SK-N-SH (cell line): ENCODE measurements at regions not wholly inside any gene's neighbourhood (a gene's known extent, or its start where the extent isn't known, plus 50 kb on each side); places are given as distances from the start of the nearest gene placed in this dataset.

Experiments used
- FOXJ3 ChIP-seq: sonication (generic); formaldehyde crosslinking; IDR thresholded peaks from 2 replicates; pipeline ENCODE4 v1.5.1; 2020; ENCODE audit warnings: mild to moderate bottlenecking, missing genetic modification reagents
- GABPA ChIP-seq: IDR thresholded peaks from 2 replicates; pipeline ENCODE4 v1.4.0; 2012; ENCODE audit warnings: low read depth, mild to moderate bottlenecking
- MEF2A ChIP-seq: IDR thresholded peaks from 2 replicates; pipeline ENCODE4 v1.4.0; 2012; ENCODE audit warnings: low read depth, borderline replicate concordance
- MXI1 ChIP-seq: IDR thresholded peaks from 2 replicates; pipeline ENCODE4 v1.6.1; 2012; ENCODE audit warnings: mild to moderate bottlenecking, low read depth, low read length, improper control_type of control experiment
- NFIC ChIP-seq: IDR thresholded peaks from 2 replicates; pipeline ENCODE4 v1.4.0; 2012; ENCODE audit warnings: borderline replicate concordance
- RAD21 ChIP-seq: IDR thresholded peaks from 2 replicates; pipeline ENCODE4 v1.6.1; 2012; ENCODE audit warnings: mild to moderate bottlenecking, low read length
- RFX5 ChIP-seq: IDR thresholded peaks from 2 replicates; pipeline ENCODE4 v1.6.1; 2012; ENCODE audit warnings: mild to moderate bottlenecking, improper control_type of control experiment, low read length
- TAF1 ChIP-seq: IDR thresholded peaks from 2 replicates; pipeline ENCODE4 v1.6.1; 2012; ENCODE audit warnings: low read depth, mild to moderate bottlenecking, low read length, moderate library complexity, borderline replicate concordance
- TF ChIP-seq, protein P1 (sequence below): fragments of 200-600 bp; sonication (generic); IDR thresholded peaks from 2 replicates; pipeline ENCODE4 v1.6.1; 2017; ENCODE audit warnings: antibody characterized with exemption, mild to moderate bottlenecking, moderate library complexity
- TF ChIP-seq, protein P2 (sequence below): IDR thresholded peaks from 2 replicates; pipeline ENCODE4 v1.4.0; 2012; ENCODE audit warnings: low read depth

DNA sequence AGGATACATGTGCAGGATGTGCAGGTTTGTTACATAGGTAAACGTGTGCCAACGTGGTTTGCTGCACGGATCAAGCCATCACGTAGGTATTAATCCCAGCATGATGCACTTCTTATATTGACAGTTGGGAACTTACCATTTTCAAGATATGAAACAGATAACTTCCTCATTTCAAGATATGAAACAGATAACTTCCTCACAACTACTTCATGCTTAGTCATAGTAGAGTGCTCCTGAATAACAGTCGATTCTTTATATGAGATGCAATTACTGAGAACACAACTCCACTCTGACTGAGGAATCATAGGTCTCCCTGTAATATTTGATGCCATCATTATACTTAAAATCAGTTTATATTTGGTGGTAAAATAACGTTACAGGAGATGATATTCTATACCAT lies 1124.3 kb downstream of the AMY1C start:
- TF ChIP-seq NFIC: no peak
- TF ChIP-seq, protein P1, sequence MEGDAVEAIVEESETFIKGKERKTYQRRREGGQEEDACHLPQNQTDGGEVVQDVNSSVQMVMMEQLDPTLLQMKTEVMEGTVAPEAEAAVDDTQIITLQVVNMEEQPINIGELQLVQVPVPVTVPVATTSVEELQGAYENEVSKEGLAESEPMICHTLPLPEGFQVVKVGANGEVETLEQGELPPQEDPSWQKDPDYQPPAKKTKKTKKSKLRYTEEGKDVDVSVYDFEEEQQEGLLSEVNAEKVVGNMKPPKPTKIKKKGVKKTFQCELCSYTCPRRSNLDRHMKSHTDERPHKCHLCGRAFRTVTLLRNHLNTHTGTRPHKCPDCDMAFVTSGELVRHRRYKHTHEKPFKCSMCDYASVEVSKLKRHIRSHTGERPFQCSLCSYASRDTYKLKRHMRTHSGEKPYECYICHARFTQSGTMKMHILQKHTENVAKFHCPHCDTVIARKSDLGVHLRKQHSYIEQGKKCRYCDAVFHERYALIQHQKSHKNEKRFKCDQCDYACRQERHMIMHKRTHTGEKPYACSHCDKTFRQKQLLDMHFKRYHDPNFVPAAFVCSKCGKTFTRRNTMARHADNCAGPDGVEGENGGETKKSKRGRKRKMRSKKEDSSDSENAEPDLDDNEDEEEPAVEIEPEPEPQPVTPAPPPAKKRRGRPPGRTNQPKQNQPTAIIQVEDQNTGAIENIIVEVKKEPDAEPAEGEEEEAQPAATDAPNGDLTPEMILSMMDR: no peak
- no peak for TF ChIP-seq MEF2A
- TF ChIP-seq GABPA: no peak
- no peak for TF ChIP-seq MXI1
- no peak for TF ChIP-seq RFX5
- TF ChIP-seq TAF1: no peak
- no peak for TF ChIP-seq RAD21
- no peak for TF ChIP-seq FOXJ3
- TF ChIP-seq, protein P2, sequence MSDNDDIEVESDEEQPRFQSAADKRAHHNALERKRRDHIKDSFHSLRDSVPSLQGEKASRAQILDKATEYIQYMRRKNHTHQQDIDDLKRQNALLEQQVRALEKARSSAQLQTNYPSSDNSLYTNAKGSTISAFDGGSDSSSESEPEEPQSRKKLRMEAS: no peak
